ENCODE measurements at regions not wholly inside any gene's neighbourhood (a gene's known extent, or its start where the extent isn't known, plus 50 kb on each side); places are given as distances from the start of the nearest gene placed in this dataset.
"Not testable (repeated sequence)": the region's sequence is repeated elsewhere in the genome, so short reads cannot be mapped to it uniquely, and the experiment has no call there.

DNA sequence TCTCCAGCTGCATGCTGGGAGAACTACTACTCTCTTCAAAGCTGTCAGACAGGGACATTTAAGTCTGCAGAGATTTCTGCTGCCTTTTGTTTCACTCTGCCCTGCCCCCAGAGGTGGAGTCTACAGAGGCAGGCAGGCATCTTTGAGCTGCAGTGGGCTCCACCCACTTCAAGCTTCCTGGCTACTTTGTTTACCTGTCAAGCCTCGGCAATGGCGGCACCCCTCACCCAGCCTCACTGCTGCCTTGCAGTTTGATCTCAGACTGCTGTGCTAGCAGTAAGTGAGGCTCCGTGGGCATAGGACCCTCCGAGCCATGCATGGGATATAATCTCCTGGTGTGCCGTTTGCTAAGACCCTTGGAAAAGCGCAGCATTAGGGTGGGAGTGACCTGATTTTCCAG lies 61.7 kb downstream of the DMRTA1 start:
- DNase-seq: not testable (repeated sequence)

DNA sequence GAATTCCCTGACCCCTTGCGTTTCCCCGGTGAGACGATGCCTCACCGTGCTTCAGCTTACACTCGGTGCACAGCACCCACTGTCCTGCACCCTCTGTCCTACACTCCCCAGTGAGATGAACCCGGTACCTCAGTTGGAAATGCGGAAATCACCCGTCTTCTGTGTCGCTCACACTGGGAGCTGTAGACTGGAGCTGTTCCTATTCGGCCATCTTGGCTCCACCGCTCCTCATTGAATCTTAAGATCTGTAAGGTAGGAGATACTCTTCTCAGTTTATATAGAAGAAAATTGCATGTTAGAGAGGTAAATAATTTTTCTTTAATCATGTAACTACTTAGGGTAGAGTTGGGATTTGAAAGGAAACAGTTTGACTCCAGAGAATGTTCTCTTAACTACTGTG lies 62.2 kb downstream of the DMRTA1 start:
- no peak for DNase-seq

DNA sequence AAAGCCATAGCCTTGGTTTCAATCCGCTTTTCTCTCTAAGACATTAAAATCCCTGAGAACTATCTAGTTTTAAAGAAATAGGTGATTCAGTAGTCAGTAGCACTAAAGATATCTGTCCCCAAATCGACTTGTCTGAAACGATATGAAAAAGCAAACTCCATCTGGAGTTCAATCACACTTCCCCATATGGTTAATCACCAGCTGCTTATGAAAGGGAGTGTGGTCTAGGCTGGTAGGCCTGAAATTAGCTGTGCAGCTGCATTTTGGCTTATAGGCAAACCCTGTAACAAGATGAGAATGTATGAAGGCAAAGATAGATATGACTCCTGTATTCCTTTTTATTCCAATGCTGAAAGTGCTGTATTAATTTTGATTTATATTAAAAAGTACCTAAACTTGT lies 65.9 kb downstream of the DMRTA1 start:
- no peak for DNase-seq

DNA sequence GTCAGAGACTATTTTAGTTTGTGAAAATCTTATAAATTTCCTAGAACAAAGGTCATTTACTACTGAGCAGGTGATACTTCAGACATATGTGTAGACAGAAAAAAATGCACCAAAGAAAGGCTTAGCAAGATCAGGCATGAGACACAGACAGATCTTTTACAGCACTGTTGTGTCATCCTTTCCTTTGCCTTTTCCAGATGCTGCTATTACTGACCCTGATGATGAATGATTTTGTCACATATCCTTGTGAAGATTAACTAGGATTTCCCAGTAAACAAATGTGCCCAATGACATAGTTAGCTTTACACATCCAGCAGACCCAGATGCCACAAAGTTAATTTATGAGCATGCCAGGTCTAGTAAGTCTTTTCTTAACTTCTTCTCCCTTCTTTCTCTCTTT lies 68.2 kb downstream of the DMRTA1 start:
- DNase-seq: no peak

DNA sequence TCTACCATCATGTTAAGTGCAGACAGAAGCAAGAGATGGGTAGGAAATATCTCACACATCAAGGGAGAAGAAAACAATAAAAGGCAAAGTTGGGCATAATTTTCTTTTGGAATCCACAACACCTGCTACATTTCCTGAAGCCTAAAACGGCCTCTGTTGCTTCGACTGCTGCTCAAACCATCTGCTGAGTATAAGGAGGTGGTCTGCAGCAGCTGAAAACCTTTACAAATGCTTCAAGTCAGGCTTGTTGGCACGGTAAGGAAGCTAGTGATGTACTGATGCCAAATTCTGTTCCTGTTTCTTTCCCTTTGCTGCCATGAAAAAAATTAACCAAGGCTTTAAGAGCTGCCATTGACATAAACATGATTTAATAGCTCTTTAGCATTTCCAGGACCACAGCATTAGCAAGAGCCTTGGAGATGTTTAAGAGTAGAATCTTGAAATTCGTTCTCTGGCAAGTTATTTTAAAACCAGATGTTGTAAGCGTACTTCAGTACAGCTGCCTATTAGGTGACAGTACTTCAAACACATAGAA lies 75.6 kb downstream of the DMRTA1 start:
- no peak for DNase-seq

DNA sequence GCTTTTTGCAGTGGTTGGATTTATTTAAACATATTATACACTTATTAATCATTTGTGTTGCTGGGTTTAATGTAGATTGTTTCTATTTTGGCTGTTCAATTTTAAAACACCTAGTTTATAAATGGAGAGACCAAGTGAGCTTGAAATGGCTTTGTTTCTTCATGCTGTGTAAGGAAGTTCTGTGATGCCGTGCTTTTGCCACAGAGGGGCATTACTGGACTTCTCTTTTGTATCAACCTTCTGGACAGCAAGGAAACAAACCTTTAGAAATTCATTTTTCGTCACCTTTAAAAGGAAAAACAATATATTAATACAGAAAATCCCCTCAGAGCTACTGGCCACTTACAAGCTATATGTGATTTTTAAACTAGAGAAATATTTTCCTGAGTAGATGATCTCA lies 81.9 kb downstream of the DMRTA1 start:
- no peak for DNase-seq

DNA sequence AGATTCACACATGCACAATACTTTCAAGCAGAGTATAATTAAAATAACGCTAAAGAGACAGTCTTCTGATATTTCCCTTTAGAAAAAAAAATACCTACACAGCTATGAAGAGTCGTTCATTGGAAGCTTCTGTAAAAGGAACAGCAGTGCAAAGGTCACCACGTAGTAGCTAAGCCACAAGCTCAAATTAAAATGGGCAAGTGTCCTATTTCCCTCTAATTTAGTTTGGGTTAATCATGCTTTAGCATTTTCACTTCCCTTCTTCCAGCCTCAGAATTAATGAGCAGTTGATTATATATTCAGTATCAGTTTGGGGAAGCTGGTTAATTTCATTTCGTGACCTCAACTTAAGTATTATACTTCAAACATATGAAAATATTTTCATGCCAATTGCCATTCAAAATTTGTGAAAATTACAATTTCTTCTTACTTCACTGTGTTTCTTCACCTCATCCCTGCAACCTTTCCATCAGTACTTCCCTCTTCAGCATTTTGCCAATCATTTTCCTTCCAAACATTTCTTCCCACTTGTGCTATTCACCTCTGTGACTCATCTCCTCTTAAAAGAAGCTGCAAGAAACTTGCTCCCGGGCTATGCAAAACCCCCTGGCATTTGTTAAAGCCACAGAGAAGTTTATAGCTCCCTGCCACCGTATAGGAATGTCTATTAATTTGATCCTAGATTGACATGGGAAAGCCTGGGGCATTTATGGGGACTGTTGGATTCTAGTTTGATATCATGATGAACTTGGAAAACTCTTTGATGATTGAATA lies 83.0 kb downstream of the DMRTA1 start:
- no peak for DNase-seq

DNA sequence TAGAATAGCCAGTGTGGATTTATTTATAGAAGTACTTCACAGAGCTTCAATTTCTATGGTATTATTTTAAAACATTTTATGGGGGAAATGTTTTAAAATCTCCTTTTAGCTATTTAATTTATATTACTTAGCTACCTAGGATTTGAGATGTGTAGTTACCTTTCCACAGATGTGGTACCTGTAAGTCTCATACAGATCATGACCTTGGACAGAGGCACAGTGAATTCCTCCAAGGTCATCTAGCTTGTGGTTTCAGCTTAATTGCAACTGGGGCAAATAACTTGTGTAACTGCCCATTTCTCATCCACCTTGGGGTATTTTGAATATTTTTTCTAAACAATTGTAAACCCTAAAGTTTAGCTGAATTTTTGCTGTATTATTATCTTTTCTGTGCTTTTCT lies 89.2 kb downstream of the DMRTA1 start:
- DNase-seq: no peak

DNA sequence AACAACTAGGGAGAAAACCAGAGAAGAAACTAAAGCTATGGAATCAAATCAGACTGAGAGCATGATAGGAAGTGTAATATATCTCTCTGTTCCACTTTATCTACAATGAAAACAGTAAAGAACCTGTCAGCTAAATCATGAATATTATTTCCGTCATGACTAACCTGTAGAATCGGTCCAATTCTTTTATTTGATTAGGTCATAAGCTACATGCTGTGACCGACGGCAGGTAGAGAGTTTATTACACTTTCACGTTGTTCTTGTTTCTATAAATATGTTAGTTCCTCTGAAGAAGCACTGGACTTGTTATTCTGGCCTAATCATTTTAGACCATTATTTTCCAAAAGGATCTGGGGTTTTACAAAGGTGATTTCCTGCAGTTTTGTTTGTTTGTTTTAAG lies 91.1 kb downstream of the DMRTA1 start:
- no peak for DNase-seq

DNA sequence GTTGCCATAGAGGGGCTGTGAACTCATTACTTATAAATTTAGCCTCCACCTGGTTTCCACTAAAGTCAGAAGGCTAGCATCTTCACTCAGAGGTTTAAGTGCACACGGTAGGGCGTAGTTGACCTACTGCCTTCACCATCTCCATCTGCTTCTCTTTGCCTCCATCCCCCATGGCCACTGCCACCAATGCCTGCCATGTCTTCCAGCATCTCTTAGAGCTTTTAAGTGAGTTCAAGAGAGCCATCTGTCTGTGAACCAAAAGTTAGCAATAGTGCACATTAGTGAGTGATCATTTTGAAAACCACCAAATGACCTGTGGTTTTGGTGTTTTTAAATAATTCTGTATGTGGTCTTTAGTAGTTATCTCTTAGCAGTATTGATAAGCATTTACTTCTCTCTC lies 102.0 kb downstream of the DMRTA1 start:
- DNase-seq: no peak

DNA sequence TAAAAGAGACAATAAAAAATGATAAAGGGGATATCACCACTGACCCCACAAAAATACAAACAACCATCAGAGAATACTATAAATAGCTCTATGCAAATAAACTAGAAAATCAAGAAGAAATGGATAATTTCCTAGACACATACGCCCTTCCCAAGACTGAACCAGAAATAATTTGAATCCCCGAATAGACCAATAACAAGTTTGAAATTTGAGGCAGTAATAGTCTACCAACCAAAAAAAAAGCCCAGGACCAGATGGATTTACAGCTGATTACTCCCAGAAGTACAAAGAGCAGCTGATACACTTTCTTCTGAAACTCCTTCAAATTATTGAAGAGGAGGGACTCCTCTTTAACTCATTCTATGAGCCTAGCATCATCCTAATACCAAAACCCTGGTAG lies 128.1 kb downstream of the DMRTA1 start:
- no peak for DNase-seq

DNA sequence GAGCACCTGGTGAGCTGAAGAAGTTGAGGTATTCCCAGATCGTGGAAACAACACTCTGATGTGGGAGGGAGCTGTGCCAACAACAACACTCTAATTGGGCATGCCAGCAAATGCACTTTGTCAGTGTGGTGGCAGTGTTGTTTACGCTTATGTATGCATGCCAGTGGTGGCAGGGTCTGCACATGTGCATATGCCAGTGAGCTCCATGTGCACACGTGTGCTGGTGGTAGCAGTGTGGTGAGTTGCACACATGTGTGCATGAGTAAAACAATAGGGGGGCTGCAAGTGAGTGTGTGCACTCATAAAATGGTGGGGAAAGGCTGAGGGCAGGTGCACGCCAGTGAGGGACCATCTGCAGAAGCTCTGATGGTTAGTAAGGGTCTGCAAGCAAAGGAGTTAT lies 134.2 kb downstream of the DMRTA1 start:
- no peak for DNase-seq

DNA sequence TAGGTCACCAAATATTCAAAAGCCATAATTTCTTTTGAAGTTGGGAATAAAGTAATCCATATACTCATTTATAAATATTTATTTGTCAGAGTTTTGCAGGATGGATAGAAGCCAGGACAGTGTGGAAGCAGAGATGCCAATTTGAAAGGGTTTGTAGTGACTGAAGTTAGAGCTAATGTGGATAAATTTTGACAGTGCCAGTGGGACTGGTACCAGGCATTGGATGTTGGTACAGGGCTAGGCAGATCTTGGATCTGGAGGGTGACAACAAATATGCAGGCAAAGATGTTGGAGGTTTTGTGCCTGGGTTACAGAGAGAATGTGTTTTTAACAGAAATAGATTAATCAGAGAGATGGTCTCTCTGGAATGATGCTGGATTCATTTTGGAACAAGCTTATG lies 135.6 kb downstream of the DMRTA1 start:
- DNase-seq: no peak

DNA sequence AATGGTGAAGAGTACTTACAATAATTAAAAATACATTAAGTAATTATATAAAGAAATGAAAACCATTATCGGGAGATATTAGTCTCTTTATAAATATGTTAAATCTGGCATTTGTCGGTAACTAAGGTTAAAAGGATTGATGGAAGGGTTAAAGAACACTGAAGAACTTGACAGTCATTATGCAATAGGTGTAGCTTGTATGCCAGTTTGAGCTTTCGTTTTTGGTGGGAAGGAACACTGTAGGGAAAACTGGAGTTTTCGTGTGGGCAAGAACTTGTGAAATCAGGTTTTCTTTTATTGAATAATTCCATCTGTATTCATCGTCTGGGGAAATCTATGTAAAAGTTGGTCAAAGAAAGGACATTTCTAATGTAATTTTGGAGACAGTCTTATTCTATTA lies 142.3 kb downstream of the DMRTA1 start:
- DNase-seq: no peak

DNA sequence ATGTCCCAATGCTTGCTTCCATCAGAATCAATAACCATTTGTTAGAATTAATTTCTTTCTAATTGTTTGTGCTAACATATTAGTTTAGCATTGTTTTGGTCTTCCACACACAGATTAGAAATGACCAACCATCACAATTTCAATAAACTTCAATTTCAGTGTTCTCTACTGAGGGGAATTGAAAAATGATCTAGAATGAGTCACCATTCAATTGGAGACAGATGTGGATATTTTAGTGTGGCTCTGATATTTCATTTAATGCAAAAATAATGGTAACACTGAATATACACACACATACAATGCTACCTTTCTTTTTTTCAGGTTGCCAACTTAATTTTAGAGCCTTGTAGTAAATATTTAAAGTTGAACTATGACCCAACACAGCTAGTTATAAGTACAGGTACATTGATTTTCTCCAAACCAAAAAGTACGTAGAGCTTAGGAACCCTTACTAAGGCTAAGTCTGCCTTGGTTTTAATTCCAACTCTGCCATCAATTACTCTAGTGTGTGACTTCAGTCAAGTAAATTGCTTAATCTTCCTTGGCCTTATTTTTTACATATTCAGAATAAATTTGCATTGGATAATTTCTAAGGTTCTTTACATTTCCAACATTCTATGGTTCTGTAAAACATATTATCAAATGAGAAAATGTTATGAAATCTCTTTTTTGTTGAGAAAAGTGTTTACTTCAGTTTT lies 143.9 kb downstream of the DMRTA1 start:
- DNase-seq: no peak

DNA sequence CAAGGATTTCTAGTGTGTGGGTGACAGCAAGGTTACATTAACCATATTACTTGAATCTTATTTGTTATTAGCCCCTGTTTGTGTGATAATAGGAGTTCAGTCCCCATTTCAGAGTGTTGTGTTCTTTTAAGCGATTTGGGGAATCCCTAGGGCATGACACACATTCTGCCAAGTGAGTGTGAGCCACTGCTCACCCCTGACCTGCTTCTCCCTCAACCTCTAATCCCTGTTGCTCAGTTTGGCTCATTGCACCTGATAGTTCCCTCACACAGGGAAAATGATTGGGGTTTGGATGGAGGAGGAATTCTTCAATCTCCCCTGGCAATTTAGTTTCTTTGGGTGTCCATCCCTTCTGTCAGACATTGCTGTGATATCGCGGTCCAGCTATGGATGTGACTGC lies 149.2 kb downstream of the DMRTA1 start:
- DNase-seq: no peak

DNA sequence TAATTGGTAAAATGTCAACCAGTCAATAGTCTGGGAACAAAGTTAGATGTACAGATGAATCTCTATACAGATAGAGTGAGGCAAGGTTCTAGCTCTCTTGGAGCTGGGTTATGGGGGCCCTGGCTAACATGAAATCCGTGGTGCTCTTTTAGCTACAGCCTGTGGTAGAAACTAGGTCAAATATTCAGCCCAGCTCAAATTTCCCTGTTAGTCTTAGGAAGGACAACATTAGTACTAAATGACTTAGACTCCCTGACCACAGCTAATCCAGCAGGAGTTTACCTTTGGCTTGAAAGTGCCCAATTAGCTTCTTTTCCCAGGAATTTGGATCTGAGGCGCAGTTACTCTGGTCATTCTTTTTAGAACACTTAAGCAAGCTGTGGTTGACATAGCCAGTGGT lies 170.5 kb downstream of the DMRTA1 start:
- DNase-seq: no peak

DNA sequence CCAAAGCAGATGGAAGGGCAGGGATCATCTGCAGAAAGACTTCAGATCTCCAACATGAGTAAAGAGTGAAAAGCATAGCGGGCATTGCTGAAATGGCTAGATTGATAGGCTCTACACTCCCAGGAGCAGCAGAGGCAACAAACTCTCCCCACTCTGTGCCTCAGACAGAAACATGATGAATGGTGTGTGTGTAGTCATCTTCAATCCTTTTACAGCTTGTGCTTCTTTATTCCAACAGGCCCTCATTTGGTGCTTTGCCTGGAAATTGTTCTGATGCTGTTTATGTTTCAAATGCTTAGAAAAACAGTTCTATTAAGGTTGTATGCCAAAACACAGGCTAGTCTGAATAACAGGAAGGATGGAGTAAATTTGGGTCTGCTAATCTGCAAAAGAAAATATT lies 176.2 kb downstream of the DMRTA1 start:
- no peak for DNase-seq

DNA sequence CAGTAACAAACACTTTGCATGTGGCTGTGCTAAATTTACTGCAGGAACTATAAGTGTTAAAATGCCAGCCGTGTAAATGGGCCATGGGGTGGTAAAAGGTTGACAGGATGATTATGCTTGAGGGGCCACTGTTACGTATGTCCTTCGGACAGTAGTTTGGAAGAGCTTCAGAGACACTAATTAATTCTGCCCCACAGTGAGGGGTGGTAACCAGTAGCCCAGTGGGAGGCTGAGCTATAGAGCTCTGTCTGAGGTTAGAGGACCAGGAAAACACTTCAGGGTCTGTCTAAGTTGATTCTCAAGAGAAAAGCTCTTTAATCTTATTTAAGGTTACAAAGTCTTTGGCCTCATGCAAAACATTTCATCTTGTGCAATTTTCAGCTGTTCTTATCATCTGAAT lies 176.6 kb downstream of the DMRTA1 start:
- no peak for DNase-seq

DNA sequence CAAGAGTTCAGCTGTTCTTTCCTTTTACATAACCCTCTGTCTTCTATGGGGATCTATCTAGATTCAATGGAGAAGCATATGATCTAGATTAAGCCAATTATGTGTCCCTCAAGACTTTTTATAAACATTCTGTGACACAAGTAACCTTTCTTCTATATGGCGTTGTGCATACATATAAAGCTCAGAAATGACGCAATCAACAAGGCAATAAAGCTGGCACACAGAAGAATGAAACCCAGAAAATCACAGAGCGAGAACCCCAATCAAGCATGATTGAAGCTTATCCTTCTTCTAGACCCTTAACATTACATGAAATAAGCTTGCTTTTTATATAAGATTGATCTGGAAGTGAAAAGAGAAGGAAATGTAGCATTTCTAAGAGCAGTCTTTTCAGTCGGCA lies 178.9 kb downstream of the DMRTA1 start:
- DNase-seq: no peak

DNA sequence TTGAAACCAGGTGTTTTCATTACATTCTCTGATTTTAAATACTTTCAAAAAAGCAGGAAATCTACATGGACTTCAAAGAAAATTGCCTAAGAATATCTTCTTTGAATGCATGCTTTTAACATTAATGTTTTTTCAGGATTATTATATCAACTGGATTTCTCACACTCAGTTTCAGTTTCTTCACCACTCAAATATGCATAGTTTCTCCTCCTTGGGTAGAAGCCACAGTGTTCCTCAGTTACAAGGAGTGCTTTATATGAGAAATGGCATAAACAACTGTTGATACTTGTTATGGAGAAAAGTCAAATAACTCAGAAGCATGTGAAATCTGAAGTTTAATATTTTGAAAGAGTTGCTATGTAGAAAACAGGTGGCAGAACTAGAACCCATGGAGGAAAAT lies 196.9 kb downstream of the DMRTA1 start:
- no peak for DNase-seq

DNA sequence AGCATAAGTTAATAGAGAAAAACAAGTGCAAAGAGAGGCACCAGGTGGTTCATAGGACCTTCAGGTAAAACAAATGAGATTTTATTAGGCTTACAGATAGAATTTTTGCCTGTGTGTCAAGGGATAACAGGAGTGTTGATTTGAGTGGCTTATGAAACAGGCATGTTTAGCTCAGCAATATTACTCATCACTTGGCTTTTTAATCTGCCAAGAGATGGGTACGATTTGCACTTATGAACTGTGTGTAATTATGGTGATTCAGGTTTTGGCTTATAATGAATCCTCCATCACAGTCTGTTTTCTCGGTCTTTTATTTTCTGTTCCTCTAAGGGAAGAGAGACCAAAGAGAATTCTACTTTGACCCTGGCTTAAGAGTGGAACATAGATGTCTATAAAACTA lies 199.3 kb downstream of the DMRTA1 start:
- DNase-seq: no peak

DNA sequence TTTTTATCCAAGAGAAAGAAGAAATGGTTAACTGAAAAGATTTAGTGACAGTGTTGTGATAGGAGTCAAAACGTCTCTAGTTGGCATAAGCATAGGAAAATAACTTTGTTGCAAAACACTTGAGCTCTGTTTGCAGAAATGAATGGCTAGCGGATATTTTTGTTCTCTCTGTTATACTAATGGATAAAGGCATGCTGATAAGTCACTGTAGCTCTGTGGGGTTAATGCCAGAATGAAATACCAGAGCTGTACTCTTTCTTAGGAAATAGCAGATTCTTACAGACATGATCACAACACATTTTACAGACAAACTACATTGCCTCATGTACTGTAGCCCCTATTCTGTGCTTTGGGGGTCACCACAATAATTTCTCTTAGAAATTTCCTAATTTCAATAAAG lies 202.8 kb downstream of the DMRTA1 start:
- no peak for DNase-seq

DNA sequence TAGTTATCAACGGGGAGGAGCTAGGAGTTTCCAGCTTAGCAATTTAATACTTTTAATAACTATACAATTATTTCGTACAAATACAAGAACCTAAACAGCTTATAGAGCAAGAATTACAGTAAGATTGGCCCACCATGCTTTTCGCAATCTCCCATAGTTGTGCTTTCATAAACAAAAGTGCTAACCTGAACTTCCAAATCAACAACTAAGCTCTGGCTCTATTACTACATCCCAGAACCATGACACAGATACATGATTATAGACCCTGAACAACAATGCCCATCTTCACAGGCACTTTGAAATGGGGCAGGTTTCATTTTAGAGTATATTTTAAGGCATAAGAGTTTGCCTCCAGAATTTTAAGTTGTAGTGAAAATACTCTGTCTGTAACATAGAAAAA lies 203.5 kb downstream of the DMRTA1 start:
- no peak for DNase-seq

DNA sequence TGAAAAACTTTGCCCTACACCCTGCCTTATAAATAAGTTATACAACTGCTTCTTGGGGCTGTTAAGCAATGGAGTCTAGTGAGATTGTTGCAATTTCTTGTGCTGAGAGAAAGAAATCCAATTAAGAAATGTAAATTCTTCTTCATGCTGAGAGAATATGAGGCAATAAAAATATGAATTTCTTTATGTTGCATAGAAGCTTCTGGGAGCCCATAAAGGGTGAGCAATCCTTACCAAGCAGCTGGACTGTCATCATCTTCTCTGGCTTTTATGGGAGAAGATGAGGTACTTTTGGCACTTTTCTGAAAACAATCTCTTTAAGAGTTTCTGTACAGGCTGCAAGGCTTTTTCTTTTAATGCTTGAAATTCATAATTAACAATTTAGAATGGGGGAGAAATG lies 204.3 kb downstream of the DMRTA1 start:
- DNase-seq: no peak
